OCI-LY1 (cell line): ENCODE measurements at regions not wholly inside any gene's neighbourhood (a gene's known extent, or its start where the extent isn't known, plus 50 kb on each side); places are given as distances from the start of the nearest gene placed in this dataset.

Experiments used
- H2AFZ ChIP-seq: fragments of 200-600 bp; sonication (generic), shearing (Covaris generic); 2 replicates; pipeline ENCODE4 v1.6.0; 2014; ENCODE audit warnings: antibody characterized with exemption, mild to moderate bottlenecking, low read length
- H3F3A ChIP-seq: fragments of 200-600 bp; sonication (generic), shearing (Covaris generic); 2 replicates; pipeline ENCODE4 v1.6.0; 2014; ENCODE audit warnings: mild to moderate bottlenecking, antibody characterized with exemption, low read length, moderate library complexity; ENCODE audit not compliant: insufficient read depth
- H3K27ac ChIP-seq: fragments of 200-600 bp; sonication (generic); 2 replicates; pipeline ENCODE4 v1.5.1; 2014; ENCODE audit warnings: low read length, mixed run types, mild to moderate bottlenecking, low read depth; ENCODE audit not compliant: poor library complexity, severe bottlenecking
- H3K27me3 ChIP-seq: fragments of 200-600 bp; sonication (generic); 2 replicates; pipeline ENCODE4 v1.6.0; 2014; ENCODE audit warnings: antibody characterized with exemption, mild to moderate bottlenecking, low read length, moderate library complexity; ENCODE audit not compliant: insufficient read depth
- H3K36me3 ChIP-seq: fragments of 200-600 bp; sonication (generic); 2 replicates; pipeline ENCODE4 v1.6.1; 2014; ENCODE audit warnings: mild to moderate bottlenecking, antibody characterized with exemption, low read length, moderate library complexity, mixed read lengths; ENCODE audit not compliant: insufficient read depth
- H3K4me1 ChIP-seq: fragments of 200-600 bp; sonication (generic); 2 replicates; pipeline ENCODE4 v1.5.1; 2014; ENCODE audit warnings: mild to moderate bottlenecking, low read length, moderate library complexity; ENCODE audit not compliant: insufficient read depth, severe bottlenecking
- H3K4me2 ChIP-seq: fragments of 200-600 bp; sonication (generic), shearing (Covaris generic); 2 replicates; pipeline ENCODE4 v1.6.1; 2014; ENCODE audit warnings: low read length
- H3K4me3 ChIP-seq: fragments of 200-600 bp; sonication (generic); 2 replicates; pipeline ENCODE4 v1.5.1; 2014; ENCODE audit warnings: low read length, low read depth, mild to moderate bottlenecking, mixed read lengths; ENCODE audit not compliant: poor library complexity, severe bottlenecking
- H3K79me2 ChIP-seq: fragments of 200-600 bp; shearing (Covaris generic); 2 replicates; pipeline ENCODE4 v1.6.1; 2016; ENCODE audit warnings: mixed run types, low read length, mixed read lengths; ENCODE audit not compliant: insufficient read depth
- H3K9ac ChIP-seq: fragments of 200-600 bp; sonication (generic), shearing (Covaris generic); 2 replicates; pipeline ENCODE4 v1.6.1; 2014; ENCODE audit warnings: mild to moderate bottlenecking, low read length, mixed read lengths
- H3K9me2 ChIP-seq: fragments of 200-600 bp; sonication (generic), shearing (Covaris generic); 2 replicates; pipeline ENCODE4 v1.6.1; 2014; ENCODE audit warnings: low read depth, mild to moderate bottlenecking, low read length, mixed read lengths
- H3K9me3 ChIP-seq: fragments of 200-600 bp; shearing (Covaris generic); 2 replicates; pipeline ENCODE4 v1.6.1; 2014; ENCODE audit warnings: low read length, mixed read lengths
- H4K20me1 ChIP-seq: fragments of 200-600 bp; sonication (generic), shearing (Covaris generic); 2 replicates; pipeline ENCODE4 v1.6.0; 2016; ENCODE audit warnings: mild to moderate bottlenecking, low read length; ENCODE audit not compliant: insufficient read depth
- CTCF ChIP-seq: fragments of 200-600 bp; sonication (generic), shearing (Covaris generic); IDR thresholded peaks from 2 replicates; pipeline ENCODE4 v1.5.1; 2017; ENCODE audit warnings: mild to moderate bottlenecking, antibody characterized with exemption, low read length, moderate library complexity, mixed read lengths
- EZH2 ChIP-seq: fragments of 200-600 bp; sonication (generic), shearing (Covaris generic); IDR thresholded peaks from 2 replicates; pipeline ENCODE4 v1.8.0; 2017; ENCODE audit warnings: borderline replicate concordance, mixed run types, mild to moderate bottlenecking, antibody characterized with exemption, low read length, moderate library complexity, mixed read lengths

GRCh38 chr20:54981175-54981574 is 505.8 kb downstream of the DOK5 start:
- Histone ChIP-seq H3K27ac (no peak overlapping the region), H3K27me3 (no peaks in the 10 kb centered on the region), H3K36me3 (no peaks in the 10 kb centered on the region), H2AFZ (no peak overlapping the region), H3K4me2 (no peak overlapping the region), H3K9me3 (no peaks in the 10 kb centered on the region), H3K9me2 (no peaks in the 10 kb centered on the region), H3K79me2 (no peaks in the 10 kb centered on the region), H3K4me3 (no peak overlapping the region), H4K20me1 (no peaks in the 10 kb centered on the region), H3F3A (no peaks in the 10 kb centered on the region), H3K9ac (no peak overlapping the region), H3K4me1 (peaks cover 5% of the 10 kb centered on the region)
- TF ChIP-seq CTCF: no peak
- no peak for TF ChIP-seq EZH2

GRCh38 chr20:54980103-54980960 is 504.9 kb downstream of the DOK5 start:
- Histone ChIP-seq H3K4me3 (no peak overlapping the region), H3K79me2 (no peaks in the 10 kb centered on the region), H3K36me3 (no peaks in the 10 kb centered on the region), H3K4me2 (no peak overlapping the region), H3K9ac (no peak overlapping the region), H3F3A (no peaks in the 10 kb centered on the region), H3K9me3 (no peaks in the 10 kb centered on the region), H3K9me2 (no peaks in the 10 kb centered on the region), H2AFZ (no peak overlapping the region), H3K4me1 (peaks cover 5% of the 10 kb centered on the region), H3K27ac (no peak overlapping the region), H3K27me3 (no peaks in the 10 kb centered on the region), H4K20me1 (no peaks in the 10 kb centered on the region)
- TF ChIP-seq EZH2 (no peak), CTCF (peak; percentile 66)

- no peak overlapping the region for H3K27ac ChIP-seq
- no peaks in the 10 kb centered on the region for H3K79me2 ChIP-seq
- H3K4me1 ChIP-seq: no peaks in the 10 kb centered on the region
- no peak overlapping the region for H2AFZ ChIP-seq
- no peaks in the 10 kb centered on the region for H3K9me2 ChIP-seq
- H3K4me3 ChIP-seq: no peak overlapping the region
- no peaks in the 10 kb centered on the region for H3K36me3 ChIP-seq
- no peaks in the 10 kb centered on the region for H3F3A ChIP-seq
- H3K9ac ChIP-seq: no peak overlapping the region
- H3K9me3 ChIP-seq: no peaks in the 10 kb centered on the region
- no peaks in the 10 kb centered on the region for H4K20me1 ChIP-seq
- TF ChIP-seq CTCF (no peak), EZH2 (no peak)
- H3K4me2 ChIP-seq: no peak overlapping the region
- no peaks in the 10 kb centered on the region for H3K27me3 ChIP-seq
Measured at GRCh38 chr20:54950304-54950703, 474.9 kb downstream of the DOK5 start.
